HCT116 (cell line): ENCODE measurements at regions not wholly inside any gene's neighbourhood (a gene's known extent, or its start where the extent isn't known, plus 50 kb on each side); places are given as distances from the start of the nearest gene placed in this dataset.

ENCODE experiments used
- ATAC-seq: fragments of 200-7000 bp; cut with Tn5 transposase; 2 replicates; pipeline ENCODE4 v1.9.1; 2020; ENCODE audit warnings: mild to moderate bottlenecking, moderate library complexity
- BruUV-seq: library from RNA; stranded (reverse); fragments of 400-500 nt; replicated peaks from 2 replicates; lab custom pipeline; 2021; lab: Mats Ljungman, UMichigan
- CTCF ChIA-PET: fragments of 300-600 bp; sonication (Branson Sonifier 250); formaldehyde crosslinking; loops from one replicate; lab custom pipeline; 2021; ENCODE audit warnings: antibody characterized with exemption; lab: Charles Lee
- POLR2A ChIA-PET: fragments of 300-600, 350-600 bp; sonication (Branson Sonifier 250); formaldehyde crosslinking; loops from one replicate; lab custom pipeline; 2021; ENCODE audit warnings: antibody characterized with exemption; lab: Charles Lee
- RAD21 ChIA-PET, 2 experiments: fragments of 300-600 bp; sonication (Branson Sonifier 250); formaldehyde crosslinking; loops; one replicate each; lab custom pipeline; 2023; ENCODE audit warnings: low total read pairs in 2 of 2; ENCODE audit not compliant: uncharacterized antibody in 2 of 2, unreplicated experiment in 2 of 2, low non-redundant PET in 1 of 2; lab: Charles Lee
- DNase-seq: peaks from one replicate; pipeline ENCODE4 v3.0.0-alpha.2; 2010; ENCODE audit warnings: low read depth, low spot score
- H2AFZ ChIP-seq: fragments of 200-600 bp; shearing (Covaris generic), sonication (generic); 2 replicates; pipeline ENCODE4 v1.6.1; 2017; ENCODE audit warnings: low read depth, mixed run types, mixed read lengths, antibody characterized with exemption, low read length; ENCODE audit not compliant: poor library complexity, severe bottlenecking
- H3K27ac ChIP-seq: 2 replicates; pipeline ENCODE4 v1.5.1; 2012; ENCODE audit warnings: low read depth, low read length
- H3K27me3 ChIP-seq: fragments of 200-600 bp; sonication (generic); 2 replicates; pipeline ENCODE4 v1.6.1; 2016; ENCODE audit warnings: mixed run types, low read length, mixed read lengths; ENCODE audit not compliant: insufficient read depth
- H3K36me3 ChIP-seq, 2 experiments: fragments of 200-500 bp in 1 of 2; fragments of 200-600 bp in 1 of 2; sonication (Bioruptor generic) in 1 of 2; sonication (generic) in 1 of 2; 2 replicates each; pipeline versions ENCODE4 v1.5.1 to v1.6.1; 2014 to 2016; ENCODE audit warnings: low read length in 2 of 2, inconsistent platforms in 1 of 2, mixed read lengths in 1 of 2, mixed run types in 1 of 2; ENCODE audit not compliant: insufficient read depth in 2 of 2, control insufficient read depth in 1 of 2
- H3K4me1 ChIP-seq, 2 experiments: fragments of 200-600 bp in 1 of 2; sonication (generic) in 1 of 2; 2 replicates each; pipeline versions ENCODE4 v1.5.1 to v1.6.1; 2012 to 2017; ENCODE audit warnings: low read length in 2 of 2, inconsistent platforms in 1 of 2, mild to moderate bottlenecking in 1 of 2, mixed read lengths in 1 of 2, mixed run types in 1 of 2, moderate library complexity in 1 of 2; ENCODE audit not compliant: insufficient read depth in 2 of 2, control insufficient read depth in 1 of 2
- H3K4me2 ChIP-seq: fragments of 200-600 bp; sonication (generic); 2 replicates; pipeline ENCODE4 v1.6.1; 2017; ENCODE audit warnings: mixed run types, low read length, mixed read lengths
- H3K4me3 ChIP-seq, 2 experiments: fragments of 200-600 bp in 1 of 2; sonication (generic) in 1 of 2; replicated peaks in 1 of 2; 2 replicates each; pipeline ENCODE4 v1.5.1; 2011 to 2016; ENCODE audit warnings: low read length in 2 of 2, control low read depth in 1 of 2, low read depth in 1 of 2, mild to moderate bottlenecking in 1 of 2, mixed read lengths in 1 of 2, mixed run types in 1 of 2
- H3K79me2 ChIP-seq: fragments of 200-600 bp; sonication (generic); 2 replicates; pipeline ENCODE4 v1.6.1; 2017; ENCODE audit warnings: mild to moderate bottlenecking, mixed run types, low read length, moderate library complexity, mixed read lengths; ENCODE audit not compliant: insufficient read depth
- H3K9ac ChIP-seq: fragments of 200-600 bp; sonication (generic); 2 replicates; pipeline ENCODE4 v1.6.1; 2016; ENCODE audit warnings: low read length, mixed read lengths
- H3K9me2 ChIP-seq: fragments of 200-600 bp; sonication (generic), shearing (Covaris generic); 2 replicates; pipeline ENCODE4 v1.6.1; 2017; ENCODE audit warnings: mixed run types, mild to moderate bottlenecking, moderate library complexity; ENCODE audit not compliant: insufficient read depth
- H3K9me3 ChIP-seq, 2 experiments: fragments of 200-500 bp in 1 of 2; fragments of 200-600 bp in 1 of 2; sonication (Bioruptor generic) in 1 of 2; sonication (generic) in 1 of 2; 2 replicates each; pipeline ENCODE4 v1.6.1; 2014 to 2017; ENCODE audit warnings: low read length in 2 of 2, mixed read lengths in 2 of 2, inconsistent platforms in 1 of 2, low read depth in 1 of 2, mild to moderate bottlenecking in 1 of 2, mixed run types in 1 of 2, moderate library complexity in 1 of 2; ENCODE audit not compliant: control insufficient read depth in 1 of 2, insufficient read depth in 1 of 2
- H4K20me1 ChIP-seq: fragments of 200-600 bp; sonication (generic), shearing (Covaris generic); 2 replicates; pipeline ENCODE4 v1.6.1; 2017; ENCODE audit warnings: mixed run types, mild to moderate bottlenecking, moderate library complexity; ENCODE audit not compliant: insufficient read depth
- CBX3 ChIP-seq: IDR thresholded peaks from 2 replicates; pipeline ENCODE4 v1.6.1; 2012; ENCODE audit warnings: low read depth
- CEBPB ChIP-seq: IDR thresholded peaks from 2 replicates; pipeline ENCODE4 v1.6.1; 2012; ENCODE audit warnings: low read depth
- EGR1 ChIP-seq: IDR thresholded peaks from 2 replicates; pipeline ENCODE4 v1.6.1; 2012; ENCODE audit warnings: low read depth
- ELF1 ChIP-seq: IDR thresholded peaks from 2 replicates; pipeline ENCODE4 v1.6.1; 2012; ENCODE audit warnings: low read depth, borderline replicate concordance
- EZH2 ChIP-seq: fragments of 200-600 bp; sonication (generic); IDR thresholded peaks from 2 replicates; pipeline ENCODE4 v1.6.1; 2017; ENCODE audit warnings: antibody characterized with exemption, mixed run types
- EZH2phosphoT487 ChIP-seq: fragments of 200-600 bp; IDR thresholded peaks from 2 replicates; pipeline ENCODE4 v1.6.1; 2018; ENCODE audit warnings: antibody characterized with exemption, borderline replicate concordance
- FOSL1 ChIP-seq: IDR thresholded peaks from 2 replicates; pipeline ENCODE4 v1.6.1; 2012; ENCODE audit warnings: low read depth
- POLR2A ChIP-seq: IDR thresholded peaks from 2 replicates; pipeline ENCODE4 v1.7.0; 2011; ENCODE audit warnings: borderline replicate concordance; ENCODE audit not compliant: insufficient read depth, insufficient read length; ENCODE audit errors: extremely low read depth
- POLR2AphosphoS5 ChIP-seq: IDR thresholded peaks from 2 replicates; pipeline ENCODE4 v1.6.1; 2011; ENCODE audit warnings: mild to moderate bottlenecking, low read depth, low read length, moderate library complexity
- RAD21 ChIP-seq: IDR thresholded peaks from 2 replicates; pipeline ENCODE4 v1.6.1; 2012; ENCODE audit warnings: low read depth, mild to moderate bottlenecking
- SP1 ChIP-seq: IDR thresholded peaks from 2 replicates; pipeline ENCODE4 v1.6.1; 2012; ENCODE audit warnings: low read depth
- TCF7L2 ChIP-seq: IDR thresholded peaks from 2 replicates; pipeline ENCODE4 v1.7.0; 2011; ENCODE audit warnings: borderline replicate concordance, inconsistent platforms; ENCODE audit not compliant: insufficient read depth, insufficient read length; ENCODE audit errors: extremely low read depth
- YY1 ChIP-seq: IDR thresholded peaks from 2 replicates; pipeline ENCODE4 v1.6.1; 2011; ENCODE audit warnings: low read length, low read depth, moderate library complexity, mild to moderate bottlenecking; ENCODE audit not compliant: insufficient replicate concordance; ENCODE audit errors: extremely low read depth
- ZFX ChIP-seq: fragments of 450-650 bp; IDR thresholded peaks from 2 replicates; pipeline ENCODE4 v1.6.1; 2017
- intact Hi-C: fragments of 100-400 bp; cut with micrococcal nuclease; formaldehyde crosslinking; loops from 2 replicates; pipeline ENCODE4 v1.10.0; 2022
- TF ChIP-seq, protein P1 (sequence below): IDR thresholded peaks from 2 replicates; pipeline ENCODE4 v1.6.1; 2011; ENCODE audit warnings: mild to moderate bottlenecking, low read length, moderate library complexity; ENCODE audit not compliant: insufficient replicate concordance; ENCODE audit errors: extremely low read depth
- TF ChIP-seq, protein P2 (sequence below): IDR thresholded peaks from 2 replicates; pipeline ENCODE4 v1.6.1; 2012

DNA sequence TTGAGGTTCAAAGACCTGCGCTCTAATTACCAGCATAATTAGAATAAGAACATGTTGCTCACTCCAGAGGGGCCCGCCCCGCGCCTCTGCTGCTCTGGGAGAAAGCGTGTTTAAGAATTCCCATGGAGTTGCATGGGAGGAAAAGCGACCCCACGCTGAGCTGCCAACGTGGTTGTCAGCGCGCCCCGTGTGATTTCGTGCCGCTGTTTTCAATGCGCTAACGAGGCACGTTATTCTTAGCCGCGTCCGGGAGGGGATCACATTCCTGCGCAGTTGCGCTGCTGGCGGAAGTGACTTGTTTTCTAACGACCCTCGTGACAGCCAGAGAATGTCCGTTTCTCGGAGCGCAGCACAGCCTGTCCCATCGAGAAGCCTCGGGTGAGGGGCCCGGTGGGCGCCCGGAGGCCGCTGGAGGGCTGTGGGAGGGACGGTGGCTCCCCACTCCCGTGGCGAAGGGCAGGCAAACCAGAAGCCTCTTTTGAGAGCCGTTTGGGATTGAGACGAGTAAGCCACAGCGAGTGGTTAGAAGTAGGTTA is 173.8 kb upstream of the SOX1 start (continued):
- TF ChIP-seq, protein P1, sequence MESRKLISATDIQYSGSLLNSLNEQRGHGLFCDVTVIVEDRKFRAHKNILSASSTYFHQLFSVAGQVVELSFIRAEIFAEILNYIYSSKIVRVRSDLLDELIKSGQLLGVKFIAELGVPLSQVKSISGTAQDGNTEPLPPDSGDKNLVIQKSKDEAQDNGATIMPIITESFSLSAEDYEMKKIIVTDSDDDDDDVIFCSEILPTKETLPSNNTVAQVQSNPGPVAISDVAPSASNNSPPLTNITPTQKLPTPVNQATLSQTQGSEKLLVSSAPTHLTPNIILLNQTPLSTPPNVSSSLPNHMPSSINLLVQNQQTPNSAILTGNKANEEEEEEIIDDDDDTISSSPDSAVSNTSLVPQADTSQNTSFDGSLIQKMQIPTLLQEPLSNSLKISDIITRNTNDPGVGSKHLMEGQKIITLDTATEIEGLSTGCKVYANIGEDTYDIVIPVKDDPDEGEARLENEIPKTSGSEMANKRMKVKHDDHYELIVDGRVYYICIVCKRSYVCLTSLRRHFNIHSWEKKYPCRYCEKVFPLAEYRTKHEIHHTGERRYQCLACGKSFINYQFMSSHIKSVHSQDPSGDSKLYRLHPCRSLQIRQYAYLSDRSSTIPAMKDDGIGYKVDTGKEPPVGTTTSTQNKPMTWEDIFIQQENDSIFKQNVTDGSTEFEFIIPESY = no peak

DNA sequence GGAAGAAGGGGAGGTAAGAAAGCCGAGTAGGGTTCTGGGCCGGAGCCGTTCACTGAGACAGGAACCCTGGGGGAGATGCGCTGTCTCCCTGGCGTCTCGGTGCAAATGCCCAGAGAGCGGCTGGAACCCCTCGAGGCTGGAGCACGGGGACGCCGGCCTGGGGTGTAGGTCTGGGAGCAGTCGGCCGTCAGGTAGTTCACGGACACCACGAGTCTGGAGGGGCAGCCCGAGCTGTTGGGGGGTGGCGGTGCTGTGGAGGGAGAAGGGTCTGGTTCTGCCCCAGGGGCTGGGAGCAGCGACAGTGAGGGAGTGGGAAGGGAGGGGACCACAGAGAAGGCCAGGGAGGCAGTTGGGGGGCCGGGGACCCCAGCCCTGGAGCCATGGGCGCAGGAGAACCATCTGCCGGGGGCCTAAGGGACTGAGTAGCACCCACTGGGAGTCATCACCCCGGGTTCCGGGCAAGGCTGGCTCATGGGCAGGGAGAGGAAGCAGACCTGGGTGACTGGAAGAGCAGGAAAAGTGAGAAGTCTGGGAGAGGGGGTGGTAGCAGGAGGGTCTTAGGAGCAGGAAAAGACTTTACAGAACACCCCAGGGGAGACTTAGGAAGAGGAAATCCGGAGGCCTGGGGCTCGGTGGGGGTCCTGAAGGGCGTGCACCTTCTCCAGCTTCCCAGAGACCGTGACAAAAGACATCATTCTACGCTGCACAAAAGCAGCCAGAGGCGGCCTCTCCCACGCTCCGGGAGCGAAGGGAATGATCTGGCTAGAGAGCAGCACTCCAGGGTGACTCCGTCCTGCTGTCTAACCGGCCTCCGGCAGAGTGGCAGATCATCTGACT is 173.1 kb upstream of the SOX1 start:
- Histone ChIP-seq H3K9me2 (no peaks in the 10 kb centered on the region), H3K79me2 (no peaks in the 10 kb centered on the region), H2AFZ (no peak overlapping the region), H3K27ac (no peak overlapping the region), H3K4me2 (no peak overlapping the region), H3K9ac (no peak overlapping the region), H3K4me3 (no peak overlapping the region), H3K9me3 (no peaks in the 10 kb centered on the region), H4K20me1 (no peaks in the 10 kb centered on the region), H3K4me1 (no peaks in the 10 kb centered on the region), H3K27me3 (peaks cover 30% of the 10 kb centered on the region), H3K36me3 (no peaks in the 10 kb centered on the region)
- ChIA-PET CTCF (no interaction called here), RAD21 (no interaction called here), POLR2A (no interaction called here)
- no peak for TF ChIP-seq POLR2AphosphoS5
- TF ChIP-seq SP1 = no peak
- no peak for TF ChIP-seq ZFX
- TF ChIP-seq, protein P2, sequence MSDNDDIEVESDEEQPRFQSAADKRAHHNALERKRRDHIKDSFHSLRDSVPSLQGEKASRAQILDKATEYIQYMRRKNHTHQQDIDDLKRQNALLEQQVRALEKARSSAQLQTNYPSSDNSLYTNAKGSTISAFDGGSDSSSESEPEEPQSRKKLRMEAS = no peak
- no peak for TF ChIP-seq EZH2
- no peak for TF ChIP-seq YY1
- TF ChIP-seq CBX3 = no peak
- TF ChIP-seq CEBPB = no peak
- no peak for TF ChIP-seq POLR2A
- TF ChIP-seq RAD21 = no peak
- TF ChIP-seq EZH2phosphoT487 = no peak
- TF ChIP-seq FOSL1 = no peak
- TF ChIP-seq ELF1 = no peak
- no peak for TF ChIP-seq TCF7L2
- no peak for TF ChIP-seq EGR1
- no peak for ATAC-seq
- DNase-seq = no peak
- intact Hi-C loops = no loop called here
- BruUV-seq = no TSS peak
